Activated T-cell treated with anti-CD3 and anti-CD28 coated beads, Interleukin-2, amount 50 U/mL, for 24 hours (primary cell): ENCODE measurements at regions not wholly inside any gene's neighbourhood (a gene's known extent, or its start where the extent isn't known, plus 50 kb on each side); places are given as distances from the start of the nearest gene placed in this dataset.
"Not testable (repeated sequence)": the region's sequence is repeated elsewhere in the genome, so short reads cannot be mapped to it uniquely, and the experiment has no call there.

Source experiments
- DNase-seq: peaks from one replicate; pipeline ENCODE4 v3.0.0-alpha.2; 2020
- H3K27ac Mint-ChIP-seq: 2 replicates; pipeline ENCODE4 v1.8.0; 2020; ENCODE audit warnings: mild to moderate bottlenecking, mixed read lengths
- H3K27me3 Mint-ChIP-seq: 2 replicates; pipeline ENCODE4 v1.8.0; 2020; ENCODE audit warnings: mixed read lengths
- H3K36me3 Mint-ChIP-seq: 2 replicates; pipeline ENCODE4 v1.8.0; 2020; ENCODE audit warnings: low read depth, mixed read lengths
- H3K4me1 Mint-ChIP-seq: 2 replicates; pipeline ENCODE4 v1.8.0; 2020; ENCODE audit warnings: low read depth, mixed read lengths
- H3K4me3 Mint-ChIP-seq: 2 replicates; pipeline ENCODE4 v1.8.0; 2020; ENCODE audit warnings: mild to moderate bottlenecking, moderate library complexity, mixed read lengths
- H3K9me3 Mint-ChIP-seq: 2 replicates; pipeline ENCODE4 v1.8.0; 2020; ENCODE audit warnings: mixed read lengths

DNA sequence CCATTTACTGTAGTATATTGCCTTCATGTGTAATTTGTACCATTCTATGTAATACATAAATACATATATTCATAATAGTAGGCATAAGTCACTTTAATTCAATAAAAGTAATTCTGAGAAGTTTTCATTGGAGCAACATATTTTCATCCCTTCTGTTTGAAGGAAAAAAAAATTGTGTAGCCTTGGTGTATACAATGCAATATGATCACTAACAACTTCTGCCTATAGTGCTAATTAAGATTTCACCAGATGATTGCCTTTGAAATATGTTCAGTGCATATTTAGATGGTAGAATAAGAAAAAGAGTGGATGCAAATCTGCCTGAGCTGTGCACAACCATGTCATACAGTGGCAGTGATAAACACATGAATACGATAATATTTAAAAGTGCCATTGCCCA lies 996.8 kb downstream of the EFNA5 start:
- Mint-ChIP-seq H3K4me3 (no peak overlapping the region), H3K4me1 (no peaks in the 10 kb centered on the region), H3K27me3 (no peaks in the 10 kb centered on the region), H3K36me3 (no peaks in the 10 kb centered on the region), H3K9me3 (peaks cover 16% of the 10 kb centered on the region), H3K27ac (no peak overlapping the region)
- no peak for DNase-seq

DNA sequence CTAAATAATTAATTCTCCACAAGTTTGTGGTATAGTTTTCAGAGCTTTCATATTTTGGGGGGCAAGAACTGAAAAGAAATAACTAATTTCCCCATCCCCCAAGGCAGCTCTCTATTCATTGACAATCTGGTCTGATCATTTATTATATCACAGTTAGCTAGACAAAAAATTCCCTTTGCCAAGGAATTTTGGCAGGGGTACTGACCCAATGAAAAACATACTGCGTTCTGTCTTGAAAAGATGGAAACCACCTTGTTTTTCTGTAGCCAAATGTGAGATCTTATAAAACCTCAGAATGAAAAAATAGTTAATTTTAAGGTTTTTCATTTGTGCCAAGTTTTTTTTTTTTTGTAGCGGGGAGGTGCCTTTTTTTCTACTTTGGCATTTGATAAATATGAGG lies 1008.9 kb downstream of the EFNA5 start:
- no peaks in the 10 kb centered on the region for H3K4me1 Mint-ChIP-seq

DNA sequence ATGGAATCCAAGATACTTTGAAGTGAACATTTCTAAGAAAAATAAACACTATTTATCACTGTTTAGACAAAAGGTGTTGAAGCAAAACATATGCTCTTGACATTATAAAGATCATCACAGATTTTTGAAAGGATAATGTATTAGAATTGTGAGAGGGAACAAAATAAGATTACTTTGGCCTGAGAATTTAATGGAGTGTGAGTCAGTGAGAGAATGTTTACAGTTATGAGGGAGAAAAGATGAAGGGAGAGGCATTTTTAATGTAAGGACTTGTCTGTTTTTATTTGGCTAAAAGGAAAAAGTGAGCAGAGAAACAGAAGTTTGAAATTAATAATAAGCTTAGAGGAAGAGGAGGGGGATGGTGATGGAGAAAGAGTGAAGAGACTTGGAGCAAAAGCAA lies 1010.1 kb downstream of the EFNA5 start:
- Mint-ChIP-seq H3K4me1 (no peaks in the 10 kb centered on the region), H3K27me3 (no peaks in the 10 kb centered on the region), H3K36me3 (no peaks in the 10 kb centered on the region), H3K9me3 (peaks cover 6% of the 10 kb centered on the region), H3K27ac (no peak overlapping the region), H3K4me3 (no peak overlapping the region)
- DNase-seq, result no peak

More for the DNA sequence above, 1008.9 kb downstream of the EFNA5 start:
- no peak for DNase-seq
- peaks cover 6% of the 10 kb centered on the region for H3K9me3 Mint-ChIP-seq
- H3K27ac Mint-ChIP-seq, result no peak overlapping the region
- no peaks in the 10 kb centered on the region for H3K36me3 Mint-ChIP-seq
- no peak overlapping the region for H3K4me3 Mint-ChIP-seq
- H3K27me3 Mint-ChIP-seq, result no peaks in the 10 kb centered on the region

DNA sequence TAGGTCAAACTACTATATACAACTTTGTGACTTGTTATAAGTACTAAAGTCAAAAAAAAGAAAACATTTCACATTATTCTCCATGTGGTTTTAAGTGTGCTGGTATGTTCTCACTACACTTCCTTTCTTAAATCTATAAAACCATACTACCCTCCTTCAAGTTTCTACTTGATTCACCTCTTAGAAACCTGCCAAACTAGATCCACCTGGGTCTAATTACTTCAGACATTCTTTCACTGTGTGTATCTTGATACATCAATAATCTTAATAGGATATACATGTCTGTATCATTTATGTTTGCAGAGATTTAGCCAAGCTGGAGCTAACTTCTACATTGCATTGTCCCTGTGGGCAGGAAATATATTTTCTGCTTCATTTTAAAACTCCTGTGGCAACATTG lies 1012.6 kb downstream of the EFNA5 start:
- no peaks in the 10 kb centered on the region for H3K27me3 Mint-ChIP-seq
- peaks cover 16% of the 10 kb centered on the region for H3K9me3 Mint-ChIP-seq
- DNase-seq, result no peak
- H3K4me3 Mint-ChIP-seq, result no peak overlapping the region
- no peak overlapping the region for H3K27ac Mint-ChIP-seq
- H3K4me1 Mint-ChIP-seq, result no peaks in the 10 kb centered on the region
- no peaks in the 10 kb centered on the region for H3K36me3 Mint-ChIP-seq

DNA sequence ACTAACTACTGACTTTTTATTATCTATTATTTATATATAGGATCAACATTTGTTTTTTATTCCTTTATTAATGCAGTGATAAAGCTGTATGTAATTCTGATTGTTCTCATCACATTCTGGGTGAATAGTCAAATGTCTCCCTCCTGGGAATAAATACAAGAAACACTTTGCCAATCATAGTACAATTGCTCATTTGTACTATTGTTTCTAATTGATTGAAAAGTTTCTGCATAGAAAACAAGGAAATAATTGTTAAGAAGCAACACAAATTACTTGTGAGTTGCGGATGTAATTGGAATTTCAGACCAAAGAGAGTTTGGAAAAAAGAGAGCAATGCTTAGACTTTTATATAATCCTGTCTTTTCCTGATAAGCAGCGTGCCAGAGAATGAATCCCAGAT lies 1013.9 kb downstream of the EFNA5 start:
- no peak overlapping the region for H3K27ac Mint-ChIP-seq
- no peak overlapping the region for H3K4me3 Mint-ChIP-seq

DNA sequence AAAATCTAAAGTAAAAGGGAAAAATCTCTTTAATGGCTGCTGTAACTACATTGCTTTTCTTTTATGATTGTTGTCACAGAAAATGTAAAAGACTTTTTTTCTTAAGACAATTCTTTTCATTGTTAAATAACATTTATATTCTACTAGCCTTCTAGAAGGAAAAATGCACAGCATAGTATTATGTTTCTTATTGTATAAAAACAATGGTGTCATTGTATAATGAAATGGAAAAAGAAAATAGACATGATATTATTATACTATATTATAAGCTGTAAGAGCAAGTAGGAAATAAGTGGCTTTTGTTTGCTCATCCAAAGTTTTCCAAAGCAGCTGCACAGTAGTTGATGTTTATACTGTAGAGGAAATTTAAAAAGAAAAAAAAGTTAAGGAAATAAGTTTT lies 1021.7 kb downstream of the EFNA5 start:
- Mint-ChIP-seq H3K4me3 (no peak overlapping the region), H3K27ac (no peak overlapping the region), H3K36me3 (no peaks in the 10 kb centered on the region), H3K27me3 (no peaks in the 10 kb centered on the region), H3K9me3 (peaks cover 14% of the 10 kb centered on the region), H3K4me1 (no peaks in the 10 kb centered on the region)
- DNase-seq, result no peak

More for the DNA sequence above, 1013.9 kb downstream of the EFNA5 start:
- no peaks in the 10 kb centered on the region for H3K27me3 Mint-ChIP-seq
- no peak for DNase-seq
- H3K36me3 Mint-ChIP-seq, result no peaks in the 10 kb centered on the region
- H3K9me3 Mint-ChIP-seq, result peaks cover 23% of the 10 kb centered on the region
- no peaks in the 10 kb centered on the region for H3K4me1 Mint-ChIP-seq

DNA sequence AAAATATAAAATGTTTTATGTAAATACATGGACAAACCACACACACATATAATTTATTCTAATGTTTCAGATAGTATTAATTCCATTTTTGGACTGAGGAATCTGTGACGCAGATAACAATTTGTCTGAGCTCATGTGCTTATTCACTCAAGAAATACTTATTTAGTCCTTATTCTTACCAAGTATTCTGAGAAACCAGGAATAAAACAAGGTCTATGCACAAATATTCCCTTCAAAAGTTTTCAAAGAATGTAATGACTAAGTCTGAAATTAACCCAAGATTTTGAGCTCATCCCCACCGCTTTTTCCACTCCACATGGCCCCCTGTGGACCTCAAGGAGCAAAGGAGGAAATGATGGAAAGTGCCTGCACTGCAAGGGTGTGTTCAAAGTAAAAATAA lies 1022.3 kb downstream of the EFNA5 start:
- H3K27me3 Mint-ChIP-seq, result no peaks in the 10 kb centered on the region
- H3K36me3 Mint-ChIP-seq, result no peaks in the 10 kb centered on the region
- no peak overlapping the region for H3K27ac Mint-ChIP-seq
- H3K9me3 Mint-ChIP-seq, result peaks cover 12% of the 10 kb centered on the region
- H3K4me3 Mint-ChIP-seq, result no peak overlapping the region
- H3K4me1 Mint-ChIP-seq, result no peaks in the 10 kb centered on the region
- no peak for DNase-seq

DNA sequence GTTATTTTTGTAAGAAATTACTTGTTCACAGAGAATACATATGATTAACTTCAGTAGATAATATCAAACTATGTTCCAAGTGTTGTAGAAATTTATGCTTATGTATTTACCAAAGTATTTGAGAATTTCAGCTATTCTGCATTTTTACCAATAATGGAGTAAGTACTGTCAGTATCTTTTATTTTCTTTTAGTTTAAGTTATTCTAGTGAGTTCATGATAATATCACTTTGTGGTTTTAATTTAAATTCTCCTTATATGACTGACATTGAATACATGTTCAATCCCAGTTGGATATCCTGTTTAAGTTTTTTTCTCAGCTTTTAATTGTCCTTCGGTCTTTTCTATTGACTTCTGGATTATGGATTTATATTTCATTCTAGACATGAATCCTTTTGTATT lies 1024.6 kb downstream of the EFNA5 start:
- DNase-seq, result no peak
- H3K36me3 Mint-ChIP-seq, result no peaks in the 10 kb centered on the region
- peaks cover 5% of the 10 kb centered on the region for H3K9me3 Mint-ChIP-seq
- no peaks in the 10 kb centered on the region for H3K27me3 Mint-ChIP-seq
- no peak overlapping the region for H3K27ac Mint-ChIP-seq
- no peaks in the 10 kb centered on the region for H3K4me1 Mint-ChIP-seq
- H3K4me3 Mint-ChIP-seq, result no peak overlapping the region

DNA sequence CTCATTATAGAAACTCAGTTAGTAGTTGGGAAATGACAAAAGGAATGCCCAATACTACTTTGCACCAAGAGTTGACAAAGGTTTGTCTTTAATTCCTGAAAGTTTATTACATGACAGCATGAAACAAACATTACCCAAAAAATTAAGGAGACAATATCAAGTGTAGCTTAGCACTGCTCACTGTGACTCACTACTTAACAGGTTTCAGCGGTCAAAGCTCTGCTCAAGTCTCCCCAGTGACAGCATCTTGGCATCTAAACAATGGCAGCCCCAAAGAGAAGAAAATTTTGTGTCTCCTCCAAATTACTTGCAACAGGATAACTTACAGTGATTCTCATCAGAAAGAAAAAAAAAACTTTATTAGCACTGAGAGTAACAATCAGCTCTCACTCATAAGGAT lies 1030.2 kb downstream of the EFNA5 start:
- H3K4me3 Mint-ChIP-seq, result no peak overlapping the region

DNA sequence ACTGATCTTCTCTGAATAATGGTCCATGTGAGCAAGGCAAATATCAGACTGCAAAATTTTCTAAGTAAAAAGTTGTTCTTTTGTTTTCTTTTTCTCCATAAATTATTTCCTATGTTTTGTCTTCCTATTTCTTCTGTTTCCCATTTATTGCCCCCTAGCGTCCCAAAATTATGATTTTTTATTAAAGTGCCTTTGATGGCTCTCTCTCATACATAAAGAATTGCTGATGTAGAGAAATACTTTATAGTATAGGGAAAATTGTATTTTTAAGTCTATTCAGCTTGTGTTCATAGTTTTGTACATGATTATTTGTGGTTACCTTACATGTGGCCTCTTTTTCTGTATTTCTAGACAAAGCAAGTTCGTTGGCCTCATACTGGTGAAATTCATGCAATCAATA lies 1031.2 kb downstream of the EFNA5 start:
- Mint-ChIP-seq H3K36me3 (no peaks in the 10 kb centered on the region), H3K4me3 (no peak overlapping the region), H3K27me3 (no peaks in the 10 kb centered on the region), H3K27ac (no peak overlapping the region), H3K9me3 (peaks cover 15% of the 10 kb centered on the region), H3K4me1 (no peaks in the 10 kb centered on the region)
- no peak for DNase-seq

More for the DNA sequence above, 1030.2 kb downstream of the EFNA5 start:
- H3K27ac Mint-ChIP-seq, result no peak overlapping the region
- H3K27me3 Mint-ChIP-seq, result no peaks in the 10 kb centered on the region
- H3K9me3 Mint-ChIP-seq, result peaks cover 15% of the 10 kb centered on the region
- DNase-seq, result no peak
- H3K36me3 Mint-ChIP-seq, result no peaks in the 10 kb centered on the region
- H3K4me1 Mint-ChIP-seq, result no peaks in the 10 kb centered on the region

DNA sequence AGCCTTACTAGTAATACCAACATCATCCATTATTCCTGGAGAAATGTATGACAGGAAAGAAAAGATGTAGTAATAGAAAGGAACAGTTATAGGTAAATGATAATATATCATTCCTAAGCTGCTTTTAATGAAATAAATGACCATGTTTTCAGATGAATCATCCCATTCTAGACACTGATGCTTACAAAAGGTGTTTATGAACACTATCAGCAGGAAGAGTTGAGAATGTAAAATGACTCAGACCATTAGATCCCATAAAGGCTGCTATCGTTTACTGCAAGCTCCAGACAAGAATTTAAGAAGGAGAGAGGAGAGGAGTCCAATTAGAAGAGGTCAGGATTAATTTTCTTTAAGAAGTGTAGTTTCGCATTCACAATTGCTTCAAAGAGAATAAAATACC lies 1033.5 kb downstream of the EFNA5 start:
- Mint-ChIP-seq H3K36me3 (no peaks in the 10 kb centered on the region), H3K27me3 (no peaks in the 10 kb centered on the region), H3K4me3 (no peak overlapping the region), H3K9me3 (peaks cover 13% of the 10 kb centered on the region), H3K27ac (no peak overlapping the region), H3K4me1 (no peaks in the 10 kb centered on the region)
- DNase-seq, result no peak

DNA sequence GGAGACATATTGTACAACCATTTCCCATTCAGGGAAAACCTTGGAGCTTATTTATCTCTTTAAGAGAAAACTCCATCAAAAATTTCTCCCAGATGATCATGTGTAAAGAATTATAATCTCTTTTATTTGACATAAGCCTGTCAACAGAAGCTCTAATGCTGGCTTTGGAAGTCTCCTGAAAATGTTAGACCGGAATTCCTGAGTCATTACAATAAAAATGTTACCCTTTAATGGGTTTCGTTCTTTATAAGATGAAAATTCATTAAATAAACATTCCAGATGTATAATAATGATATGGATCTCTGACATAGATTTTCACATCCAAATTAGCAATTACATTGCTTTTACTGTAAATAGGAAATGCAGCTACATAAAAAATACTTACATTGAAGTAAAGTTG lies 1036.4 kb downstream of the EFNA5 start:
- Mint-ChIP-seq H3K4me1 (no peaks in the 10 kb centered on the region), H3K9me3 (peaks cover 4% of the 10 kb centered on the region), H3K27me3 (no peaks in the 10 kb centered on the region), H3K36me3 (no peaks in the 10 kb centered on the region), H3K4me3 (no peak overlapping the region), H3K27ac (no peak overlapping the region)
- DNase-seq, result no peak

DNA sequence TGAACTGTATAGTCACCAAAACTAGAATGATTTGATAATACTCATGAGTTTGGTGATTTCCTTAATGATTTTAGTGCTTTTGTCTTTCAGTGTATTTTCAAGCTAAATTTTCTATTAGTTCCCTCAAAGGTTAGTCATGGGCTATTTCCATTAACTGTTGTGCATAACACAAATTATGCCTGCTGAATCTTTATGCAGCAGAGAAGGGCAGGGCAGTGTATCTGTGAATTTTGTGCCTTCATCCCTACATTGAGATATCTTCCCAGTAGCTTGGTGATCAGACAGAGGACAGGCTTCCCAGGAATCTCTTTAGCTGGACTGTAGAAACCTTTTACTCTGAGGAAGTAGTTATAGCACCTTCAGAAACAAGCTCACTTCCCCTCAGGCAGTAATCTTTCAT lies 1036.9 kb downstream of the EFNA5 start:
- no peak overlapping the region for H3K27ac Mint-ChIP-seq
- no peaks in the 10 kb centered on the region for H3K4me1 Mint-ChIP-seq
- H3K36me3 Mint-ChIP-seq, result no peaks in the 10 kb centered on the region
- no peak for DNase-seq
- peaks cover 3% of the 10 kb centered on the region for H3K9me3 Mint-ChIP-seq
- no peak overlapping the region for H3K4me3 Mint-ChIP-seq
- no peaks in the 10 kb centered on the region for H3K27me3 Mint-ChIP-seq

DNA sequence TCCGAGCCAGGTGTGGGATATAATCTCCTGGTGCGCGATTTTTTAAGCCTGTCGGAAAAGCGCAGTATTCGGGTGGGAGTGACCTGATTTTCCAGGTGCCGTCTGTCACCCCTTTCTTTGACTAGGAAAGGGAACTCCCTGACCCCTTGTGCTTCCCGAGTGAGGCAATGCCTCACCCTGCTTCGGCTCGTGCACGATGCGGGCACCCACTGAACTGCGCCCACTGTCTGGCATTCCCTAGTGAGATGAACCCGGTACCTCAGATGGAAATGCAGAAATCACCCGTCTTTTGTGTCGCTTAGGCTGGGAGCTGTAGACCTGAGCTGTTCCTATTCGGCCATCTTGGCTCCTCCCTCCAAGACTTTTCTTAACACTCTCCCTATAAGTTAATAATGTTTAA lies 1042.3 kb downstream of the EFNA5 start:
- not testable (repeated sequence) for H3K9me3 Mint-ChIP-seq, H3K36me3 Mint-ChIP-seq, DNase-seq, H3K4me3 Mint-ChIP-seq, H3K27ac Mint-ChIP-seq, H3K4me1 Mint-ChIP-seq, H3K27me3 Mint-ChIP-seq

DNA sequence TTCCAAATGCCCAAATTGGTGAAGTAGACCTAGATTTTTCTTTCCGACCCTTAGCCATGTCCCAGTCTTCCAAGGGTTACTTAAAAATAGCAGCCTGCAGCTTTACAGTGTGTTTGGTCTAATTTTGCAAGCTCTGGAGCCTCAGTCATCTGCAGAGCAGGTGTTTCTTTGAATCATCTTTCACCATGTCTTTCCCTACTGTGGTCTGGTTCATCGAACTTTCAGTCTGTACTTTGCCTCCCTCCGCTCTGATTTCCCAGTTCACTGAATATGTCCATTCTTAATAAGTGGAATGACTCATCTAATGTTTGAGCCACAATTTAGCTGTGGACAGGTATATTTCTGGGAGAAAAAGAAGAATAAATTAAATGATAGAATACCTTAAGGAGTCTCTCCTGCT lies 1060.7 kb downstream of the EFNA5 start:
- no peak overlapping the region for H3K4me3 Mint-ChIP-seq

DNA sequence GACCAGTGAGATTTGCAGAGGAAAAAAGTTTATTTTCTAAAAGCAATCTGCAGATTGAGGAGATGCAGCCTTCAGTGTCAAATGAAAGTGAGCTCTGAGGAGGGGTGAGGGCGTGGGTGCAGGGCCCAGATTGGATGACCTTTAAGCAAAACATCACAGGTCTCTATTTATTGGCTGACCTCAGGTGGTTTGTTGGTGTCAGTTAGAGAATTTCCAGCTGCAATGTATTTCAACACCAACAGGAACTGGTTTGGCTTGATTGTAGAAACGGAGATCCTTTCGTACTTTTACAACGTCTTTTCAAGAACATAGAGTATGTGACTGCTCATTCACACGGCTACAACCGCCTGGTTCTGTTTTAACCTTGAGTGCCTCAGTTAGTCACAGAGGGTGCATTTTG lies 1069.1 kb downstream of the EFNA5 start:
- H3K4me1 Mint-ChIP-seq, result no peaks in the 10 kb centered on the region
- no peaks in the 10 kb centered on the region for H3K27me3 Mint-ChIP-seq
- H3K36me3 Mint-ChIP-seq, result no peaks in the 10 kb centered on the region
- no peak overlapping the region for H3K27ac Mint-ChIP-seq
- DNase-seq, result no peak
- peaks cover 16% of the 10 kb centered on the region for H3K9me3 Mint-ChIP-seq
- H3K4me3 Mint-ChIP-seq, result no peak overlapping the region

More for the DNA sequence above, 1060.7 kb downstream of the EFNA5 start:
- H3K27ac Mint-ChIP-seq, result no peak overlapping the region
- peaks cover 3% of the 10 kb centered on the region for H3K9me3 Mint-ChIP-seq
- DNase-seq, result no peak
- H3K36me3 Mint-ChIP-seq, result no peaks in the 10 kb centered on the region
- no peaks in the 10 kb centered on the region for H3K4me1 Mint-ChIP-seq
- H3K27me3 Mint-ChIP-seq, result no peaks in the 10 kb centered on the region
